ENCODE measurements at regions not wholly inside any gene's neighbourhood (a gene's known extent, or its start where the extent isn't known, plus 50 kb on each side); places are given as distances from the start of the nearest gene placed in this dataset.

- H3K27me3 Mint-ChIP-seq (ENCODE audit: insufficient read depth): no peaks in the 10 kb centered on the region
- no peak for TF ChIP-seq CTCF (IDR thresholded peaks at IDR 0.05)
- H3K36me3 Mint-ChIP-seq (ENCODE audit: low read depth): no peaks in the 10 kb centered on the region
- H3K27ac Mint-ChIP-seq: no peak overlapping the region
- DNase-seq: no peak
- peaks cover 37% of the 10 kb centered on the region for H3K9me3 Mint-ChIP-seq
- no peak overlapping the region for H3K4me3 Mint-ChIP-seq
- H3K4me1 Mint-ChIP-seq (ENCODE audit: low read depth): no peaks in the 10 kb centered on the region
These were observed 304.8 kb upstream of the FSIP2 start for GRCh38 chr2:185433824-185434223.

GRCh38 chr2:185436787-185437372 is 301.7 kb upstream of the FSIP2 start:
- H3K9me3 Mint-ChIP-seq: peaks cover 41% of the 10 kb centered on the region
- no peak overlapping the region for H3K4me3 Mint-ChIP-seq
- no peak for DNase-seq
- H3K27ac Mint-ChIP-seq: no peak overlapping the region
- no peaks in the 10 kb centered on the region for H3K27me3 Mint-ChIP-seq (ENCODE audit: insufficient read depth)
- H3K36me3 Mint-ChIP-seq (ENCODE audit: low read depth): no peaks in the 10 kb centered on the region
- TF ChIP-seq CTCF (IDR thresholded peaks at IDR 0.05): no peak
- no peaks in the 10 kb centered on the region for H3K4me1 Mint-ChIP-seq (ENCODE audit: low read depth)

- Mint-ChIP-seq H3K9me3 (peaks cover 27% of the 10 kb centered on the region), H3K4me1 (ENCODE audit: low read depth) (no peaks in the 10 kb centered on the region), H3K27ac (no peak overlapping the region), H3K27me3 (ENCODE audit: insufficient read depth) (no peaks in the 10 kb centered on the region), H3K36me3 (ENCODE audit: low read depth) (no peaks in the 10 kb centered on the region), H3K4me3 (no peak overlapping the region)
- no peak for DNase-seq
- TF ChIP-seq CTCF (IDR thresholded peaks at IDR 0.05): no peak
These were observed 297.1 kb upstream of the FSIP2 start for GRCh38 chr2:185441486-185442005.

GRCh38 chr2:185456517-185456916 is 282.1 kb upstream of the FSIP2 start:
- Mint-ChIP-seq H3K36me3 (ENCODE audit: low read depth) (no peaks in the 10 kb centered on the region), H3K4me3 (no peak overlapping the region), H3K27ac (no peak overlapping the region), H3K4me1 (ENCODE audit: low read depth) (no peaks in the 10 kb centered on the region), H3K9me3 (peaks cover 44% of the 10 kb centered on the region), H3K27me3 (ENCODE audit: insufficient read depth) (no peaks in the 10 kb centered on the region)
- TF ChIP-seq CTCF (IDR thresholded peaks at IDR 0.05): no peak
- DNase-seq: no peak

GRCh38 chr2:185463481-185463880 is 275.1 kb upstream of the FSIP2 start:
- no peak for DNase-seq
- no peaks in the 10 kb centered on the region for H3K4me1 Mint-ChIP-seq (ENCODE audit: low read depth)
- 0 out of 2 replicates have a peak, but pooled peaks cover 5% of the 10 kb centered on the region for H3K36me3 Mint-ChIP-seq (ENCODE audit: low read depth)
- TF ChIP-seq CTCF (IDR thresholded peaks at IDR 0.05): no peak
- no peaks in the 10 kb centered on the region for H3K27me3 Mint-ChIP-seq (ENCODE audit: insufficient read depth)
- no peak overlapping the region for H3K4me3 Mint-ChIP-seq
- peaks cover 36% of the 10 kb centered on the region for H3K9me3 Mint-ChIP-seq
- no peak overlapping the region for H3K27ac Mint-ChIP-seq

Measured in HFFc6 (cell line).